ENCODE measurements at regions not wholly inside any gene's neighbourhood (a gene's known extent, or its start where the extent isn't known, plus 50 kb on each side); places are given as distances from the start of the nearest gene placed in this dataset.
"Not testable (repeated sequence)": the region's sequence is repeated elsewhere in the genome, so short reads cannot be mapped to it uniquely, and the experiment has no call there.

DNA sequence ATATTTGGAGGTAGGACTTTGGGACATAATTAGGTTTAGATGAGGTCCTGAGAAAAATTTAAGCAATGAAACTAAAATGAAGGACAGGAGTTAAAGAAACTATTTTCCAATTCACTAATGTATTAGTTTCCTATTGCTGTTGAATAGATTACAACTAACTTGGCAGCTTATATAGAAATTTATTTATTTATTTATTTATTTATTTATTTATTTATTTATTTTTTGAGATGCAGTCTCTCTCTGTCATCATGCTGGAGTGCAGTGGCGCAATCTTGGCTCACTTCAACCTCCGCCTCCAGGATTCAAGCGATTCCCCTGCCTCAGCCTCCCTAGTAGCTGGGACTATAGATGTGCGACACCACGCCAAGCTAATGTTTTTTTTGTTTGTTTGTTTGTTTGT lies 182.4 kb upstream of the ADCY2 start:
- DNase-seq (ENCODE audit: low spot score) = no peak

DNA sequence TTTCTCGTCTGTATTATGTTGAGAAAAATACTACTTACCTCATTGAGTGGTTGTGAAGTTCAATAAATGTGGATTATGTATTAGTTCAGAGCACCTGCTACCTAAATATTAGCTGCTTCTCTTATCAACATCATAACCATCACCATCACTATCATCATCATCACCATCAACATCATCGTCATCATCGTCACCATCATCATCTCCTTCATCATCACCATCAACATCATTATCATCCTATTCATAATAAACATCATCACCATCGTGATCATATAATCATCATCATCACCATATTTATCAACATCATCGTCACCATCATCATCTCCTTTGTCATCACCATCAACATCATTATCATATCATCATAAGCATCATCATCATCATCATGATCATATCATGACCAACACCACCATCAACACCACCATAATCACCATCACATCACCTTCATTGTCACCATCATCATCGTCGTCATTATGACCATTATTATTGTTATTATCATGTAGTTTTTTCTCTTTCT lies 181.0 kb upstream of the ADCY2 start:
- DNase-seq (ENCODE audit: low spot score) = no peak

DNA sequence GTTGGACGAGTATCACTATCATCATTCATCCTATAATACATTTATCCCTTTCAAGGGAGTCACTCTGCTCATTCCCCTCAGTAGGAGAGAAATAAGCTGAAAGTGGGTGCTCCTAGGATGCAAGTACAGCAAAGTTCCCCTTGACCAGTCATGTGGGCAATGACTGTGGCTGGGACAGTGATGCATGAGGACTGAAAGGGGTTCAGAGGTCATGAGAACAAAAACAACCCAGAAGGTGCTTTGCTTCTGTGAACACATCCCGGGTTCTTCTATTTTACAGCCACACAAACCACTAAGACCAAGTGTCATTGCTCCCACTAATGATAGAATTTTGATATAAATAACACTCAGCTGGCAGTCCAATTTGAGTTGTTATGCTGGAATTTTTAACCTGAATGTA lies 177.8 kb upstream of the ADCY2 start:
- DNase-seq (ENCODE audit: low spot score) = no peak

DNA sequence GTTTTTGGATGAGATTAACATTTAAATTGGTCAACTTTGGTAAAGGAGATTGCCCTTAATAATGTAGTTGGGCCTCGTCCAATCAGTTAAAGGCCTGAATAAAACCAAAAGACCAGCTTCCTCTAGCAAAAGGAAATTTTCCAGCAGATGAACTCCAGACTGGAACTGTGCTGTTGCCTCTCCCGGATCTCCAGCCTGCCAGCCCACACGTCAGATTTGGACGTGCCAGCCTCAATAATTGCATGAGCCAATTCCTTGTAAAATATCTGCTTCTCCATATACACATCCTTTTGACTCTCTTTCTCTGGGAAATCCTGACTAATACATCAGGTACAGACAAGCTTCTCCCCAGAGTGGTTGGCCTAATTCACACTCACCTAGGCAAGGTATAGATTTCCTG lies 175.8 kb upstream of the ADCY2 start:
- DNase-seq (ENCODE audit: low spot score) = no peak

DNA sequence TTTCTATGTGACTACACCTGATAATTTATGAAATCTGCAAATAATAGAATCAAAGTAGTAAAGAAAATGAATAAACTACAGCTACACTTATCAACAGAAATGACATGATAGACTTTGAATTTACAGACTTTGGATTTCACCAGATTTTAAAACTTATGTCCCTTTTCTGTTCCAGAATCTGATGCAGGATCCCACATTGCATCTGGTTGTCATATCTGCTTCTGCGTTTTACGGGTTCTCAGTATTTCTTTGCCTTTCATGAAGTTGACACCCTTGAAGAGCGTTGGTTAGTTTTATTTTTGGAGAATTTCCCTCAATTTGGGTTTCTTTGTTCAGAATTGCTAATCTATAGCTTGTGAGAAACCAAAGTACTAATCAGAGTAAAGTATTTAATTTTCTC lies 174.9 kb upstream of the ADCY2 start:
- no peak for DNase-seq (ENCODE audit: low spot score)

DNA sequence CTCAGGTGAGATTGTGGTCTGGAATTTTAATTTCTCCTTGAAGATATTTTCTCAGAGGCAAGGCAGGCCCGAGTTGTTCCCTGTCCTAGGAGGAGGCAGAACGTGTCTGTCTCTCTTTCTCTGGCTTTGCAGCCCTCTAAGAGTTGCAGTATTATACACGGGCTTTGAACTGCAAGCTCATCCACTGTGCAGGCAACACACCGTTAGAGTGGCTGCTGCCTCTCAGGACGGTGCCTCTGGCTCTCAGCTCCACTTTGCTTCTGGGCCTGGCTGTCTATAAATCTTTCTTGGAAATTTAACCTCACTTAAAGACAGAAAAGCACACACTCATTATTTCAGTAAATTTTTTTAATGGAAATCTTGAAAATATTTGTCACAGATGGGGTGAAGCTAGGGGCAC lies 170.1 kb upstream of the ADCY2 start:
- DNase-seq (ENCODE audit: low spot score) = no peak

DNA sequence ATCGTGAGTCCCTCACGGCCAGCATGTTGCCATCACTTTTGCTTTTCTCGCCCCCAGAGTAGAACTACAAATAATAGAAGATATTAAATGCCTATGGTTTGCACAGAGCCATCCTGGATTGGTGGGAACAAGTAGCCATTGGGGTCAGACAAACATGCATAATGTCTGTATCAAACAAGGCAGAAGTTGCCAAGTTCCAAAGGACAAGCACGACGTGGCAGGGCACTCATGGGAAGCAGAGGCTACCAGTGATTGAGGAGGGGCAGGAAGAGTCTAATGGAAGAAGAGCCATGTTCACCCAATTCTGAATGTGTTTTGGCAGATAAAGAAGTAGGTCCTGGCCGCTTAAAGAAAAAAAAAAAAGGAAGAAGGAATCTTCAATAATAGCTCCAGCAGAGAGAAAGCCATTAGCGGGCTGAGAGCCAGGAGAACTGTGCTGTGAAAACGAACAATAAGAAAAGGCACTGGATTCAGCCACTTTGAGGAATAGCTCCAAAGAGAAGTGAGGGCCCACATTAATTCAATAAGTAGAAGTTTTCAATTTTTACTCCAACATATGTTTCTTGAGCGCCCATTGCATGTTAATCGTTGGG lies 153.7 kb upstream of the ADCY2 start:
- DNase-seq (ENCODE audit: low spot score) = no peak

DNA sequence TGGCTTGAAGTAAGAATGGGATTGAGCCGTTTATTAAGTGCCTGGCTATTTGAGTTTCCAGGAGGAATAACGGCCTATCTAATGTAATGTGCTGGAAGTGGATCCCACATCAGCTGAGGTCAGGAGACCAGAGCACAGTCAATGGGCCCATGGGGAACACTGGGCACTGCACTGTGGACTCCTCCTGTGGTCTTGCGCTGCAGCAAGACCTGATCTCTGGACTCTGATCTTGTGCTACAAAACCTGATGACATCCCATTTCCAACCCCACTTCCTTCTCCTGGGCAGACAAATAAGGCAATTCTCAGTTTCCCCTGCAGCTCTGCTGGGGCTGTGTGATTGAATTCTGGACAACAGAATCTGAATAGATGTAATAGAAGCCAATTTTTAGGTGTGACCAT lies 151.7 kb upstream of the ADCY2 start:
- DNase-seq (ENCODE audit: low spot score) = no peak

DNA sequence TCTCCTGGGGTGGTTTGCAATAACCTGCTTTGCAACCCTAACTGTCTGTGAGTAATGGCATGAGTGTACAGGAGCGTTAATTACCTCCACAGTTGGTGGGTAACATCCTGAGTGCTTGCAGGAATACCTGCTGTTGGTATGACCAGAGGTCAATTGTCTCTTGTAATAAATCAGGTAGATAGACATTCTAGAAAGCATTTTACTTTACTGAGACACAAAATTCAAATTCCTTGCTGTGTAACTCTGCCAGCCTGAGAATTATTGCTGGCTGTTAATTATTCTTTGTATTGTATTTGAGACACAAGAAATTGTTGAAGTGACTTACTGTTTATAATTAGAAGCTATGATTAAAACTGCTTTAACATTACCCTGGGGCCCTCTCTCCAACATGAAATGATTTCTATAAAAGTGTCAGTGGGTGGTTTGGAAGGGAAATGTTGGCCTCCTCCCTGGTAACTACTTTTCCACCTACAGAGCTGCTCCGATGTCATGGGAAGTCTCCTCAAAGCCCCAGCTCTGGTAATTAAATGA lies 150.8 kb upstream of the ADCY2 start:
- DNase-seq (ENCODE audit: low spot score) = no peak

DNA sequence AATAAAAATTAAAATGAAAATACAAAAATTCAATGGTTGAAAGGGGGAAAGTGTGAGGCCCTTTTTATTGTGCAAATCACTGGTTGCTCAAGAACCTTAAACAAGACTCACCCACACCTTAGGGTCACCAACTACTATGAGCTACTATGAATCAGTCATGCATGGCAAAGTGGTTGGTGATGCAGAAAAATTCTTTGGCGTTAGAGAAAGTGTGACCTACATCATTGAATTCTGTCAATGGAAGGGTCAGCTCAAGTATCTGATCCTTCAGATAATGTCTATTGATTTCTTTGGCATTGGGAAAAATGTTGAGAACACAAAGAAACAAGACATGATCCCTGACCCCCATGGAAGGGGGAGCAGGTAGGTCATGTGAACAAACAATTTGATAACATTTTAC lies 149.7 kb upstream of the ADCY2 start:
- no peak for DNase-seq (ENCODE audit: low spot score)

DNA sequence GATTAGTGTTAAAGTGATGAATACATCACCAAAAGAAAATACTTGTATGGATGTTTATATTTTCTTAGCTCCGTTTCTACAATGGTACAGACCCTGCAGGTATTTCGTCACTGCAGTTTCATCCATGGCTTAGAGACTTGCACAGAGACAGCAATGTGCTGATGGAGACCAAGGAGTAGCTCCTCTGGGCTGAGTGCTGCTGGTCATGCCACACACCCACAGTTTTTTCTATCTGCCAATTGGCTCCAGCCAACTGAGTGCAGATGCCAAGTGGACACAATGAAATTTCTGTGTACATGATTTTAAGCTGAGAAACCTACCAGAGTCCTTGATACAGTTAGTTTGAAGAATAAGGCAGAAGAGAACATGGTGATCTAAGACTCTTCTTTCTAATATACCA lies 145.9 kb upstream of the ADCY2 start:
- DNase-seq (ENCODE audit: low spot score) = no peak

DNA sequence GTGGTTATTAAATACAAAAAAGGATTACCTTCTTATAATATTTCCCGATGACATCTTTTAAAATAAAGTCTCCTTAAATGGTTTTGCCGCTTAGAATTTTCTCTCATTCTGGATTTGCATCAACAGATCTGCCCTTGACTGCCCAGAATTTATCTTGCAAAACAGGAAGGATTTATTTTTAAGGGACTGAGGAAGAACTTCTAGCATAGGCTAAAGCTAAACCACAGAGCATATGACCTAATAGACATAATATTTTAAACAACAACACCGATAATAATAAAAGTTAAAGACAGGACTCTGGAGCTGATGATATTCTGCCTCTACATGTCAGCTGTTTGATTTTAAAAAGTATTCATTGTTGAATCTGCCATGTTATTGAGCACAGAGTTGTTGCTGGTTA lies 145.3 kb upstream of the ADCY2 start:
- DNase-seq (ENCODE audit: low spot score) = no peak

DNA sequence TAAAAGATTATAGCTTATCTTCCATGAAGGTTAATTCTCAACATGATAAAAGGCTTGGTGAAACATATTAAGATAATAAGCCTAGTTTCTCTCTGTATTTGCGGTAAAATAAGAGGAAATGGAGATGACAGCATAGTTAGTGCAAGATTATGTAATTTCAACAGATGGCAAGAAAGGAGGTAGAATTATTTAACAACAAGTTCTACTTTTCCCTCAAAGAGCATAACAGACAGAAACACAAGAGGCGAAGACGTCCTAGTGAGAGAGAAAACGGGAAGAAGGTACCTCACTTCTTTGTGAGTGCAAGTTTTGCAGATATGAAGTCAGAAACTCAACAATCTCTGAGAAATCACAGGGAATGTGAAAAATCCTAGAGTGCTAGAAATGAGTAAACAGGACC lies 144.8 kb upstream of the ADCY2 start:
- DNase-seq (ENCODE audit: low spot score) = no peak

DNA sequence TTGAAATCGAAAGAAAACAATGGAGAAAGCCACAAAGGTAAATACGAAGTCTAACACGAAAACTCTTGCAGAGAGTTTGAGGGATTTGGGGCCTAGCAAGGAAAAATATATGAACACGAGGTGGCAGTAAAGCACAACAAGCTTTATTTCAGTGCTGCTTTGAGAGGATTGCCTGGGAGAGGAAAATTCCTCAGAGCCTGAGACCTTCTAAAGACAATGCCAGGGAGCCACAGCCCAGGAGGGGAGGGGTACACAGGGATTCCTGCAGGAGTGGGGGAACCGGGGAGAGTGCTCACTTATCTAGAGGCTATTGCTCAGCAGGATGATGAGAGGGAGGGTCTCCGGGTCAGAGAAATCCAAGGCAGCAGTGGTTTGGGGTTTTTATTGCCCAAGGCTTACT lies 134.9 kb upstream of the ADCY2 start:
- DNase-seq (ENCODE audit: low spot score) = peak; percentile 68

DNA sequence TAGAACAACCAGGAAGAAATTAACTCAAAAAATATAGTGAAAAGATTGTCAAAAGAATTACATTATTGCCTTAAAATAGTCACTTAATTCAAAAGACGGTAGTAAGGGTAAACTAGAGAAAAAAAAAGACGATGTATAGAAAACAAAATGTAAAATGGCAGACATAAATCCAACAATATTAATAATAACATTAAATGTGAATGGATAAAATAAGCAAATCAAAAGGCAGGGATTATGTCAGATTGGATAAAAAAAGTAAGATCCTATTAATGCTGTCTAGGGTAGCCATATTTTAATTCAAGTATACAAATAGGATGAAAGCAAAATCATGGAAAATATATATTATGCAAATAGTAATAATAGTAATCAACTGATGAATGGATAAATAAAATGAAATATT lies 134.0 kb upstream of the ADCY2 start:
- DNase-seq (ENCODE audit: low spot score) = no peak

DNA sequence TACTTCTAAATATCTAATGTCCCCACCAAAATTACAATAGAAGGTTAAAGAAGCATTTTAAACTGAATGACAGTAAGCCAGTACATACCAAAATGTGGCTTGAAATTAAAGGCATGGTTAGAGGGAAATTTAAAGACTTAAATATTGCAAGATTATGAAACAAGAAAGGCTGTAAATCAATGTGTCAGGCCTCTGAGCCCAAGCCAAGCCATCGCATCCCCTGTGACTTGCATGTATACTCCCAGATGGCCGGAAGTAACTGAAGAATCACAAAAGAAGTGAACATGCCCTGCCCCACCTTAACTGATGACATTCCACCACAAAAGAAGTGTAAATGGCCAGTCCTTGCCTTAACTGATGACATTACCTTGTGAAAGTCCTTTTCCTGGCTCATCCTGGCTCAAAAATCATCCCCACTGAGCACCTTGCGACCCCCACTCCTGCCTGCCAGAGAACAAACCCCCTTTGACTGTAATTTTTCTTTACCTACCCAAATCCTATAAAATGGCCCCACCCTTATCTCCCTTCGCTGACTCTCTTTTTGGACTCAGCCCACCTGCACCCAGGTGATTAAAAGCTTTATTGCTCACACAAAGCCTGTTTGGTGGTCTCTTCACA lies 132.4 kb upstream of the ADCY2 start:
- not testable (repeated sequence) for DNase-seq (ENCODE audit: low spot score)

DNA sequence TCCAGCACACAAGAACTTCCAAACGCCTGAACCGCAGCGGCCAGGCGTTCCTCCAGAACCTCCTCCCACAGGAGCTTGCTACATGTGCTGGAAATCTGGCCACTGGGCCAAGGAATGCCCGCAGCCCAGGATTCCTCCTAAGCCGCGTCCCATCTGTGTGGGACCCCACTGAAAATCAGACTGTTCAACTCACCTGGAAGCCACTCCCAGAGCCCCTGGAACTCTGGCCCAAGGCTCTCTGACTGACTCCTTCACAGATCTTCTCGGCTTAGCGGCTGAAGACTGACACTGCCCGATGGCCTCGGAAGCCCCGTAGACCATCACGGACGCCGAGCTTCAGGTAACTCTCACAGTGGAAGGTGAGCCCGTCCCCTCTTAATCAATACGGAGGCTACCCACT lies 130.2 kb upstream of the ADCY2 start:
- not testable (repeated sequence) for DNase-seq (ENCODE audit: low spot score)

DNA sequence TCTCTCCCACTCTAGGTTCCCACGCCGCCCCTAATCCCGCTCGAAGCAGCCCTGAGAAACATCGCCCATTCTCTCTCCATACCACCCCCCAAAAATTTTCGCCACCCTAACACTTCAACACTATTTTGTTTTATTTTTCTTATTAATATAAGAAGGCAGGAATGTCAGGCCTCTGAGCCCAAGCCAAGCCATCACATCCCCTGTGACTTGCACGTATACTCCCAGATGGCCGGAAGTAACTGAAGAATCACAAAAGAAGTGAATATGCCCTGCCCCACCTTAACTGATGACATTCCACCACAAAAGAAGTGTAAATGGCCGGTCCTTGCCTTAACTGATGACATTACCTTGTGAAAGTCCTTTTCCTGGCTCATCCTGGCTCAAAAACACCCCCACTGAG lies 127.2 kb upstream of the ADCY2 start:
- DNase-seq (ENCODE audit: low spot score) = not testable (repeated sequence)

DNA sequence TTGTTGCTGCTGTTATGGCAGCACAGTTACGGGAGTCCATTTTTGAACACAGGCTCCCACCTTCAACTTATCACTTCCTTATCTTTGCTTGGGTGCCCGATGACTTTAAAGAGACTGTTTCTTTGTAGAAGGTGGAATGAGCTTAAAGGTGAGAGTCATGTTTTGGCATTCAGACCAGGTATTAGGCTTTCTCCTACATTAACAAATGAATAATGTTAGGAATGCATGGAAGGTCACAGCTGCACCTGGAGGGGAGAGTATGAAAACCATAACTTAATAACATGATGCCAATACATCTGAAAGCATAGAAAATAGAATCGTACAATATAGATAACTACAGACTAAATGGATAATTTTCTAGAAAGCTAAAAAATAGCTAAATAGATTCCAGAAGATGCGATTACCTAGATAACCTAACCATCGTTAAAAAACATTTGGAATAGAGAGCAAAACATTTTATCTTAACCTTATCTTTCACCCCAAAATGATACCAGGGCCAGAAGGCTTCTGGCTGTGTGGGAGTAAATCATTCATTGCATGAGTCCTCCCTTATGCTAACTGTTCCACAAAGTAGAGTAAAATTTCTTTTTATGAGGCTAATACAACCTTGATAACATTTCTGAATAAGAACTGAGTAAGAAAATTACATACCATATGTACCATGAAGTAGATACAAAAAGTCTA lies 126.2 kb upstream of the ADCY2 start:
- DNase-seq (ENCODE audit: low spot score) = no peak

DNA sequence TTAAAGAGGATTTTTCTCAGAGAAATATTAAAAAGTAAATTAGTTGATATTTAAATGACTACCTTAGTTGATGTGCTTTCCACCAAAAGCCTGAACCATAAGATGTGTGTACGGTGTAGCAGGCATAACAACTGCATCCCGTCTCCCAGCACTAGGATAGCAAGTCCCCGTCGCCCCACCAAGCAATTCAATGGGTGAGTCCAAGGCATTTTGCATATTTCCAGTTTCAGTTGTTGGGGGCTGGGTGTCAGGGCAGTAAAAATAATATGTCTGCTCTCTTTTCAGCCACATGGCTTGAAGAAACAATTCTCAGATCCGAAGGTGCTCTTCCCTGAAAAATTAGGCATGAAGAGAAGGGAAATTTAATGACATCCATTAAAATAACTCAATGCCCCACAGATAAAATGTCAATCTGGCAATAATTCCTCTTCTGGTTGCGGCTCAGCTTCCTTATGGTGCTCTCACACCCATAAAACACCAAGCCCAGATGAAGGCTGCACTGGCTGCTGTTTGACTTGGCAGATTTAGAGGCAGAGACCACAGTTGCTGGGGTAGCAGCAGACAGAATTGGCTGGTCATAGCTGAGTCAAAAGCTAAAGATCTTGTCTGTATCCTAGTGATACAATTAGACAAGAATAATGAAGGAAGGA lies 124.4 kb upstream of the ADCY2 start:
- DNase-seq (ENCODE audit: low spot score) = no peak

DNA sequence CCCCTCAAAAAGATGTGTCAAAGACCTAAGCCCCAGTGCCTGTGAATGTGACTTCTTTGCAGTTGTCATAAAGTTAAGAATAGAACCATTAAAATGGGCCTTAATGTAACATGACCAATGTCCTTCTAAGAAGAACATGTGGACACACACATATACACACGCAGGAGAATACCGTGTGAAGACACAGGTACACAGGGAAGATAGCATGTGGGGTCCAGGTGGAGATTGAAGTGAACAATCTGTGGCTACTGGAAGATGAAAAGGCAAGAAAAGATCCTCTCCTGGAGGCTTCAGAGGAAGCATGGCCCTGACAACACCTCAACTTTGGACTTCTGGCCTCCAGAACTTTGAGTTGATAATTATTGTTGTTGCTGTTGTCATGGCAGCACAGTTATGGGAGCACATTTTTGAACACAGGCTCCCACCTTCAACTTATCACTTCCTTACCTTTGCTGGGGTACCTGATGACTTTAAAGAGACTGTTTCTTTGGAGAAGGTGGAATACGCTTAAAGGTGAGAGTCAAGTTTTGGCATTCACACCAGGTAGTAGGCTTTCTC lies 123.5 kb upstream of the ADCY2 start:
- DNase-seq (ENCODE audit: low spot score) = no peak

DNA sequence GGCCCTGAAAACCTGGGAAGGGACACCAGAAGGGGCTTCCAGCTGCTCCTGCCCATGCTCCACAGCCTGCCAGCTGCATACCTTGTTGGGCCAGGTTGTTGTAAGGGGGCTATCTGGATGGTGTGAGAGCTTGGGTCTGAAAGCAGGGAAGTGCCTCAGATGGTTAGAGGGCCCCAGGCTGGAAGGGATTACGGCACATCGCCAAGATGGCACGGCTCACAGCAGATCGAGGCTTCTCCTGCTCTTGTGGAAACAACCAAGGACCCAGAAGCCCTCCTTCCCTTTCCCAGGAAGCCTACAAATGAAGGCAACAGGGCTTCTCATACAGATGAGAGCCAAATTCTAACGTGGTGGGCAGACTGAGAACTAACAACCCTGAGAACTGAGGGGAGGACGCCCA lies 121.7 kb upstream of the ADCY2 start:
- no peak for DNase-seq (ENCODE audit: low spot score)

DNA sequence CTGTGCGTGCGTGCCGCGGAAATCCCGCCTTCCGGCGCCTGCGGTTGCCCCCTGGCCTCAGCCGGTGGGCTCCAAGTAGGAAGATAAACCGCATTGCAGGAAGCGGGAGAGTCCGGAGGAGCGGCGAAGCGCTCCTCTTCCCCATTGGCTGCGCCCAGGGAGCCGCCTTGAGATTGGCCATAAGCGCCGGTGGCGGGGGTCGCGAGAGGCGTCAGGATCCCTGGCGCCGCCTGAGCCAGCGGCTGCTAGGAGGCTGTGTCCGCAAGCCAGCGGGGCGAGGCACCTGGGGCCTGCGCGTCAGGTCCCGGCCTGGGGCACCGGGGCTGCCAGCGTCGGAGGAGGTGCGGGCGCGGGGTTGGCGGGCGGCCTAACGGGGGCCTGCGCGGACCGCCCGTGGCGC lies 106.3 kb upstream of the ADCY2 start:
- not testable (repeated sequence) for DNase-seq (ENCODE audit: low spot score)

Measured in AG08395 (cell line).